ENCODE measurements at regions not wholly inside any gene's neighbourhood (a gene's known extent, or its start where the extent isn't known, plus 50 kb on each side); places are given as distances from the start of the nearest gene placed in this dataset.

- DNase-seq (no peak), ATAC-seq (no peak)
- Histone ChIP-seq H3K4me1 (no peaks in the 10 kb centered on the region), H3K27me3 (no peaks in the 10 kb centered on the region), H3K36me3 (no peaks in the 10 kb centered on the region), H3K27ac (no peak overlapping the region), H3K9me3 (no peaks in the 10 kb centered on the region), H3K4me3 (no peak overlapping the region)
- intact Hi-C loops (cut with DNase I), result no loop called here
- no peak for TF ChIP-seq CTCF (IDR thresholded peaks at IDR 0.05)
Observed at GRCh38 chr14:24688030-24688658, 54.2 kb upstream of the GZMB start.
